Testis (tissue), 2 donors: ENCODE measurements at regions not wholly inside any gene's neighbourhood (a gene's known extent, or its start where the extent isn't known, plus 50 kb on each side); places are given as distances from the start of the nearest gene placed in this dataset.

Experiments used
- CTCF ChIP-seq, 3 experiments: fragments of 450-650 bp in 2 of 3; fragments of 200-600 bp in 1 of 3; sonication (generic) in 1 of 3; IDR thresholded peaks; one replicate each; pipeline ENCODE4 v1.5.1; 2016 to 2019; ENCODE audit warnings: antibody characterized with exemption in 3 of 3, mild to moderate bottlenecking in 2 of 3, moderate library complexity in 1 of 3
- POLR2A ChIP-seq: fragments of 450-650 bp; IDR thresholded peaks from one replicate; pipeline ENCODE4 v1.6.1; 2017; ENCODE audit warnings: antibody characterized with exemption, mild to moderate bottlenecking, moderate library complexity

GRCh38 chr2:38438133-38438882, 61.2 kb upstream of the ATL2 start:
- TF ChIP-seq CTCF (IDR thresholded peaks at IDR 0.05) (no peak), POLR2A (no peak)
